Neutrophil (primary cell): ENCODE measurements at regions not wholly inside any gene's neighbourhood (a gene's known extent, or its start where the extent isn't known, plus 50 kb on each side); places are given as distances from the start of the nearest gene placed in this dataset.

Experiments used
- H3K27ac ChIP-seq: fragments of 200-600 bp; sonication (generic); 2 replicates; pipeline ENCODE4 v1.5.1; 2016; ENCODE audit warnings: mild to moderate bottlenecking, moderate library complexity
- H3K27me3 ChIP-seq: fragments of 200-600 bp; sonication (generic); 2 replicates; pipeline ENCODE4 v1.6.0; 2016; ENCODE audit warnings: mild to moderate bottlenecking
- H3K36me3 ChIP-seq: fragments of 200-600 bp; sonication (generic); 2 replicates; pipeline ENCODE4 v1.5.1; 2017
- H3K4me1 ChIP-seq, 2 experiments: fragments of 200-600 bp in 1 of 2; sonication (generic) in 1 of 2; 1 replicate in 1 of 2; 2 replicates in 1 of 2; pipeline versions ENCODE4 v1.5.1 to v1.6.1; 2013 to 2016; ENCODE audit warnings: low read depth in 1 of 2, low read length in 1 of 2, mild to moderate bottlenecking in 1 of 2, moderate library complexity in 1 of 2; ENCODE audit not compliant: control insufficient read depth in 1 of 2, insufficient read depth in 1 of 2
- H3K4me3 ChIP-seq, 2 experiments: fragments of 200-600 bp in 1 of 2; sonication (generic) in 1 of 2; 1 replicate in 1 of 2; 2 replicates in 1 of 2; pipeline ENCODE4 v1.5.1; 2013 to 2016; ENCODE audit warnings: low read depth in 1 of 2, low read length in 1 of 2, mild to moderate bottlenecking in 1 of 2, moderate library complexity in 1 of 2
- H3K9me3 ChIP-seq: fragments of 200-600 bp; sonication (generic); 2 replicates; pipeline ENCODE4 v1.5.1; 2016
- TF ChIP-seq, protein P1 (sequence below): fragments of 200-600 bp; sonication (generic); IDR thresholded peaks from 2 replicates; pipeline ENCODE4 v1.5.1; 2016; ENCODE audit warnings: antibody characterized with exemption

DNA sequence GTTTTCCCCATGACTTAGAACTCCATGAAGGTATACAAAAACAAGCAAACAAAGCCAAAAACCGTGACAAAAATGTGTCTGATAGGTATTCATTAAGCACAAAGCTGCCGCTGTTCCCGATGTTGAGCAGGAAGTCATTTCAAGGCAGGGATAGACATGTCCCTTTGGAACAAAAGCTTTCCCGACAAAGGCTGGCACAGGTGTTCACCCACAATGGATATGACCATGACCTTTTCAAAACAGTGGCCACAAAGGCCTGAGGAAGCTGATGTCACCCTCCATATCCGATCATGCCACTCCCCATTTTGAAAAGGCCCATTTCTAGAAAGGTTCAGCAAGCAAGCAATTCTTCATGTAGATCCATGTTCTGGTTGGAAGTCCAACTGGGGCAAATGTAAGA lies 279.1 kb downstream of the BTG1 start:
- Histone ChIP-seq H3K9me3 (no peaks in the 10 kb centered on the region), H3K27ac (no peak overlapping the region), H3K4me1 (peaks cover 9 to 10% of the 10 kb centered on the region in 2 experiments), H3K4me3 (no peak overlapping the region), H3K36me3 (no peaks in the 10 kb centered on the region), H3K27me3 (no peaks in the 10 kb centered on the region)
- TF ChIP-seq, protein P1, sequence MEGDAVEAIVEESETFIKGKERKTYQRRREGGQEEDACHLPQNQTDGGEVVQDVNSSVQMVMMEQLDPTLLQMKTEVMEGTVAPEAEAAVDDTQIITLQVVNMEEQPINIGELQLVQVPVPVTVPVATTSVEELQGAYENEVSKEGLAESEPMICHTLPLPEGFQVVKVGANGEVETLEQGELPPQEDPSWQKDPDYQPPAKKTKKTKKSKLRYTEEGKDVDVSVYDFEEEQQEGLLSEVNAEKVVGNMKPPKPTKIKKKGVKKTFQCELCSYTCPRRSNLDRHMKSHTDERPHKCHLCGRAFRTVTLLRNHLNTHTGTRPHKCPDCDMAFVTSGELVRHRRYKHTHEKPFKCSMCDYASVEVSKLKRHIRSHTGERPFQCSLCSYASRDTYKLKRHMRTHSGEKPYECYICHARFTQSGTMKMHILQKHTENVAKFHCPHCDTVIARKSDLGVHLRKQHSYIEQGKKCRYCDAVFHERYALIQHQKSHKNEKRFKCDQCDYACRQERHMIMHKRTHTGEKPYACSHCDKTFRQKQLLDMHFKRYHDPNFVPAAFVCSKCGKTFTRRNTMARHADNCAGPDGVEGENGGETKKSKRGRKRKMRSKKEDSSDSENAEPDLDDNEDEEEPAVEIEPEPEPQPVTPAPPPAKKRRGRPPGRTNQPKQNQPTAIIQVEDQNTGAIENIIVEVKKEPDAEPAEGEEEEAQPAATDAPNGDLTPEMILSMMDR = no peak

DNA sequence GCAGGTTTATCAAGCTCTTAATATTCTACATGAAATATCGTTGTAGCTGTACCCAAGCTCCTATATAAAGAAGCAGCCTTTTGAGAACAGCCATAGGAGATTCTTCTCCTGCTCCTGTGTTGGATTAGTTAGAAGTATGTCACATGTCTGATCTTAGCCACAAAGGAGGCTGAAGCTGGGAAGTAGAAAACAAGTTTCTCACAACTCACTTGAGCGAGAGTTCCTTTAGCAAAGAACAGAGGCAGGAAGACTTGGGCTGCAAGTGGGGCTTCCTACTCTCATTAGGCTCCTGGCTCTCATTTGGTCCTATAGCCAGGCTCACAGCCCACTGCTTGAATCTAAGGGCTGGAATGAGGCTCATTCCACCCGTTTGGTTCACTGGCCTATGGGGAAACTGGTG lies 281.9 kb downstream of the BTG1 start:
- Histone ChIP-seq H3K4me1 (no peaks in the 10 kb centered on the region), H3K27ac (no peak overlapping the region), H3K36me3 (no peaks in the 10 kb centered on the region), H3K9me3 (no peaks in the 10 kb centered on the region), H3K27me3 (no peaks in the 10 kb centered on the region), H3K4me3 (no peak overlapping the region)
- TF ChIP-seq, protein P1 = no peak

DNA sequence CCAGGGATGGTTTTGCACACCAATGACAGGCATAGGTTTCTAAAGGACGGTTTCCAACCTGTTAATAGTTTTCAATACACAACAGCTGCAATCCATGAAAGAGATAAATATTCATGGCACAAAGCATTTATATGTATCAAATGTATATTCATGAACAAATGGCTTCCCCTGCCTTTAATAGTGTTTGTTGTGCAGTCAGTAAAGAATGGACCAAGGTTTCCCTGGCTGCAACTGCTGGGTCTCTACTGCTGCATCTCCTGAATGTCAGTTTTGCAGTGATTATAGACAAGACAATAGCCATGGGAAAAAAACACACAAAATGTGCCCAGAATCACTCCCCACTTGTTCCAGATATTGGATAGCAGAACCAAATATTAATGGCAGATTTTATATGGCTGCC lies 284.1 kb downstream of the BTG1 start:
- TF ChIP-seq, protein P1 = no peak
- no peak overlapping the region for H3K4me3 ChIP-seq
- H3K4me1 ChIP-seq = no peaks in the 10 kb centered on the region
- H3K36me3 ChIP-seq = no peaks in the 10 kb centered on the region
- H3K27ac ChIP-seq = no peak overlapping the region
- H3K27me3 ChIP-seq = no peaks in the 10 kb centered on the region
- H3K9me3 ChIP-seq = no peaks in the 10 kb centered on the region

DNA sequence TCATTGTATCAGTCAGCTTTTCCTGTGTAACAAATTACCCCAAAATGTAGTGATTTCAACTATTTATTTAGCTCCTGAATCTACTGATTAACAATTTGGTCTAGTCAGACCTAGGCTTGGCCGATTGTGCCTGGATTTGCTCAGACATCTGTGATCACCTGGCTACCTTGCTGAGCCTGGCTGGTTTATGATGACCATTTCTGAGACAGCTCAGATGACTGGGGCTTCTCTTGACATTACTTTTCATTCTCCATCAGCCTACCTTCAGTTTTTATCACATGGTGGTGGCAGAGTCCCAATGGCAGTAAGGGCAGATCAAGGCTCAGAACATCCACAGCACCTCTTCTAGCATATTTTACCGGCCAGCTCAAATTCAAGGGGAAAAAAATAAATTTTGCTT lies 286.3 kb downstream of the BTG1 start:
- H3K4me3 ChIP-seq = no peak overlapping the region
- H3K9me3 ChIP-seq = no peaks in the 10 kb centered on the region
- no peak overlapping the region for H3K27ac ChIP-seq
- H3K36me3 ChIP-seq = no peaks in the 10 kb centered on the region
- H3K4me1 ChIP-seq = no peaks in the 10 kb centered on the region
- TF ChIP-seq, protein P1 = no peak
- H3K27me3 ChIP-seq = no peaks in the 10 kb centered on the region

GRCh38 chr12:91857813-91858542 lies 287.7 kb downstream of the BTG1 start:
- H3K4me3 ChIP-seq = no peak overlapping the region
- H3K27me3 ChIP-seq = no peaks in the 10 kb centered on the region
- H3K36me3 ChIP-seq = no peaks in the 10 kb centered on the region
- H3K4me1 ChIP-seq = no peaks in the 10 kb centered on the region
- H3K9me3 ChIP-seq = no peaks in the 10 kb centered on the region
- H3K27ac ChIP-seq = no peak overlapping the region
- TF ChIP-seq, protein P1 = no peak
